ENCODE measurements at regions not wholly inside any gene's neighbourhood (a gene's known extent, or its start where the extent isn't known, plus 50 kb on each side); places are given as distances from the start of the nearest gene placed in this dataset.
A peak's percentile ranks its signal among the peaks of the same experiment; 100 is the strongest.

- no peaks in the 10 kb centered on the region for H4K20me1 ChIP-seq (ENCODE audit: insufficient read depth)
- no peak overlapping the region for H3K9ac ChIP-seq
- H3K4me2 ChIP-seq (ENCODE audit: unreplicated experiment) = no peak overlapping the region
- 90 to 91% methylated on average over 6 to 8 of the region's 8 CpGs for WGBS, 2 experiments (ENCODE audit: low coverage in 1 of 2, low lambda C conversion rate in 2 of 2, missing lambda C conversion rate in 2 of 2)
- H2AFZ ChIP-seq = no peak overlapping the region
- H3K4me1 ChIP-seq (ENCODE audit: insufficient read depth) = no peaks in the 10 kb centered on the region
- no peak overlapping the region for H3K27ac ChIP-seq
- no peak for TF ChIP-seq EZH2 (IDR thresholded peaks at IDR 0.05; ENCODE audit: insufficient read depth, poor library complexity, severe bottlenecking)
- TF ChIP-seq EZH2phosphoT487 (IDR thresholded peaks at IDR 0.05; ENCODE audit: insufficient read depth, low read depth) = no peak
- H3K4me3 ChIP-seq = no peak overlapping the region
- no peaks in the 10 kb centered on the region for H3K9me3 ChIP-seq (ENCODE audit: low read depth)
- 0 out of 2 replicates have a peak, but pooled peaks cover 3% of the 10 kb centered on the region for H3F3A ChIP-seq (ENCODE audit: insufficient read depth)
- no peaks in the 10 kb centered on the region for H3K79me2 ChIP-seq (ENCODE audit: insufficient read depth)
- no peak for DNase-seq
- no peaks in the 10 kb centered on the region for H3K9me2 ChIP-seq (ENCODE audit: insufficient read depth)
- H3K36me3 ChIP-seq (ENCODE audit: low read depth) = no peaks in the 10 kb centered on the region
- no peaks in the 10 kb centered on the region; the same call in 1 of the 2 replicates for H3K27me3 ChIP-seq (replicated peaks; ENCODE audit: insufficient read depth)
- in situ Hi-C loops (cut with MboI) = no loop called here
Measured at GRCh38 chr16:54409982-54410381, 123.4 kb upstream of the IRX3 start.

- H3F3A ChIP-seq (ENCODE audit: insufficient read depth) = 0 out of 2 replicates have a peak, but pooled peaks cover 3% of the 10 kb centered on the region
- no peaks in the 10 kb centered on the region for H4K20me1 ChIP-seq (ENCODE audit: insufficient read depth)
- no peaks in the 10 kb centered on the region for H3K4me1 ChIP-seq (ENCODE audit: insufficient read depth)
- TF ChIP-seq EZH2phosphoT487 (IDR thresholded peaks at IDR 0.05; ENCODE audit: insufficient read depth, low read depth) (no peak), EZH2 (IDR thresholded peaks at IDR 0.05; ENCODE audit: insufficient read depth, poor library complexity, severe bottlenecking) (no peak)
- H3K27me3 ChIP-seq (replicated peaks; ENCODE audit: insufficient read depth) = no peaks in the 10 kb centered on the region; the same call in 1 of the 2 replicates
- H3K36me3 ChIP-seq (ENCODE audit: low read depth) = no peaks in the 10 kb centered on the region
- in situ Hi-C loops (cut with MboI) = no loop called here
- H2AFZ ChIP-seq = no peak overlapping the region
- no peak overlapping the region for H3K4me3 ChIP-seq
- DNase-seq = peak; percentile 78
- no peak overlapping the region for H3K27ac ChIP-seq
- H3K79me2 ChIP-seq (ENCODE audit: insufficient read depth) = no peaks in the 10 kb centered on the region
- WGBS, 2 experiments (ENCODE audit: low coverage in 1 of 2, low lambda C conversion rate in 2 of 2, missing lambda C conversion rate in 2 of 2) = 14 to 18% methylated on average over 3 of the region's 3 CpGs
- H3K9ac ChIP-seq = no peak overlapping the region
- no peaks in the 10 kb centered on the region for H3K9me3 ChIP-seq (ENCODE audit: low read depth)
- no peak overlapping the region for H3K4me2 ChIP-seq (ENCODE audit: unreplicated experiment)
- no peaks in the 10 kb centered on the region for H3K9me2 ChIP-seq (ENCODE audit: insufficient read depth)
Measured at GRCh38 chr16:54407596-54407995, 121.0 kb upstream of the IRX3 start.

- H3K79me2 ChIP-seq (ENCODE audit: insufficient read depth) = no peaks in the 10 kb centered on the region
- H2AFZ ChIP-seq = no peak overlapping the region
- H3K4me1 ChIP-seq (ENCODE audit: insufficient read depth) = peaks cover 12% of the 10 kb centered on the region
- DNase-seq = no peak
- H3F3A ChIP-seq (ENCODE audit: insufficient read depth) = 0 out of 2 replicates have a peak, but pooled peaks cover 3% of the 10 kb centered on the region
- no peaks in the 10 kb centered on the region for H3K9me2 ChIP-seq (ENCODE audit: insufficient read depth)
- H3K4me2 ChIP-seq (ENCODE audit: unreplicated experiment) = no peak overlapping the region
- H3K27me3 ChIP-seq (replicated peaks; ENCODE audit: insufficient read depth) = no peaks in the 10 kb centered on the region
- TF ChIP-seq EZH2phosphoT487 (IDR thresholded peaks at IDR 0.05; ENCODE audit: insufficient read depth, low read depth) (no peak), EZH2 (IDR thresholded peaks at IDR 0.05; ENCODE audit: insufficient read depth, poor library complexity, severe bottlenecking) (no peak)
- no peak overlapping the region for H3K27ac ChIP-seq
- H3K36me3 ChIP-seq (ENCODE audit: low read depth) = no peaks in the 10 kb centered on the region
- H3K9me3 ChIP-seq (ENCODE audit: low read depth) = no peaks in the 10 kb centered on the region
- H4K20me1 ChIP-seq (ENCODE audit: insufficient read depth) = no peaks in the 10 kb centered on the region
- no peak overlapping the region for H3K4me3 ChIP-seq
- H3K9ac ChIP-seq = no peak overlapping the region
- 91 to 95% methylated on average over 5 of the region's 5 CpGs for WGBS, 2 experiments (ENCODE audit: low coverage in 1 of 2, low lambda C conversion rate in 2 of 2, missing lambda C conversion rate in 2 of 2)
- in situ Hi-C loops (cut with MboI) = no loop called here
Measured at GRCh38 chr16:54405478-54405877, 118.9 kb upstream of the IRX3 start.

GRCh38 chr16:54403580-54403979 is 117.0 kb upstream of the IRX3 start:
- Histone ChIP-seq H3K9me3 (ENCODE audit: low read depth) (no peaks in the 10 kb centered on the region), H3K36me3 (ENCODE audit: low read depth) (no peaks in the 10 kb centered on the region), H2AFZ (no peak overlapping the region), H3K4me2 (ENCODE audit: unreplicated experiment) (no peak overlapping the region), H4K20me1 (ENCODE audit: insufficient read depth) (no peaks in the 10 kb centered on the region), H3K27me3 (replicated peaks; ENCODE audit: insufficient read depth) (no peaks in the 10 kb centered on the region), H3K4me1 (ENCODE audit: insufficient read depth) (peaks cover 12% of the 10 kb centered on the region), H3K9ac (no peak overlapping the region), H3K27ac (no peak overlapping the region), H3K4me3 (no peak overlapping the region), H3K9me2 (ENCODE audit: insufficient read depth) (no peaks in the 10 kb centered on the region), H3K79me2 (ENCODE audit: insufficient read depth) (no peaks in the 10 kb centered on the region), H3F3A (ENCODE audit: insufficient read depth) (0 out of 2 replicates have a peak, but pooled peaks cover 3% of the 10 kb centered on the region)
- WGBS, 2 experiments (ENCODE audit: low coverage in 1 of 2, low lambda C conversion rate in 2 of 2, missing lambda C conversion rate in 2 of 2) = 87 to 92% methylated on average over 2 of the region's 2 CpGs
- no peak for TF ChIP-seq EZH2phosphoT487 (IDR thresholded peaks at IDR 0.05; ENCODE audit: insufficient read depth, low read depth)
- TF ChIP-seq EZH2 (IDR thresholded peaks at IDR 0.05; ENCODE audit: insufficient read depth, poor library complexity, severe bottlenecking) = no peak
- DNase-seq = no peak
- in situ Hi-C loops (cut with MboI) = no loop called here

- Histone ChIP-seq H3K4me3 (no peak overlapping the region), H2AFZ (no peak overlapping the region), H3K9me3 (ENCODE audit: low read depth) (no peaks in the 10 kb centered on the region), H3K9me2 (ENCODE audit: insufficient read depth) (no peaks in the 10 kb centered on the region), H3K27ac (no peak overlapping the region), H3K27me3 (replicated peaks; ENCODE audit: insufficient read depth) (no peaks in the 10 kb centered on the region), H3K4me2 (ENCODE audit: unreplicated experiment) (no peak overlapping the region), H3K36me3 (ENCODE audit: low read depth) (no peaks in the 10 kb centered on the region), H3K9ac (no peak overlapping the region), H3K79me2 (ENCODE audit: insufficient read depth) (no peaks in the 10 kb centered on the region), H3K4me1 (ENCODE audit: insufficient read depth) (peaks cover 12% of the 10 kb centered on the region), H3F3A (ENCODE audit: insufficient read depth) (0 out of 2 replicates have a peak, but pooled peaks cover 3% of the 10 kb centered on the region), H4K20me1 (ENCODE audit: insufficient read depth) (no peaks in the 10 kb centered on the region)
- no peak for DNase-seq
- in situ Hi-C loops (cut with MboI) = no loop called here
- 84 to 90% methylated on average over 5 of the region's 5 CpGs for WGBS, 2 experiments (ENCODE audit: low coverage in 1 of 2, low lambda C conversion rate in 2 of 2, missing lambda C conversion rate in 2 of 2)
- TF ChIP-seq EZH2 (IDR thresholded peaks at IDR 0.05; ENCODE audit: insufficient read depth, poor library complexity, severe bottlenecking) (no peak), EZH2phosphoT487 (IDR thresholded peaks at IDR 0.05; ENCODE audit: insufficient read depth, low read depth) (no peak)
Measured at GRCh38 chr16:54402873-54403272, 116.3 kb upstream of the IRX3 start.

Measured in GM23248 (cell line).